CD14-positive monocyte (primary cell): ENCODE measurements at regions not wholly inside any gene's neighbourhood (a gene's known extent, or its start where the extent isn't known, plus 50 kb on each side); places are given as distances from the start of the nearest gene placed in this dataset.

ENCODE experiments used
- DNase-seq, 3 donors: peaks; one replicate each; pipeline ENCODE4 v3.0.0-alpha.2; 2011 to 2022
- H2AFZ ChIP-seq: 2 replicates; pipeline ENCODE4 v1.6.0; 2012; ENCODE audit warnings: mild to moderate bottlenecking, low read depth, low read length, inconsistent platforms; ENCODE audit not compliant: insufficient read depth, poor library complexity, severe bottlenecking
- H3K27ac ChIP-seq, 2 donors: 1 replicate in 1 of 2; 2 replicates in 1 of 2; pipeline ENCODE4 v1.5.1; 2012 to 2013; ENCODE audit warnings: low read length in 2 of 2, control low read depth in 1 of 2, inconsistent platforms in 1 of 2, low read depth in 1 of 2, mild to moderate bottlenecking in 1 of 2
- H3K27me3 ChIP-seq, 2 donors: one replicate each; pipeline versions ENCODE4 v1.6.0 to v1.6.1; 2011 to 2013; ENCODE audit warnings: low read length in 2 of 2; ENCODE audit not compliant: control insufficient read depth in 2 of 2, insufficient read depth in 2 of 2
- H3K36me3 ChIP-seq, 2 donors: replicated peaks in 1 of 2; 1 replicate in 1 of 2; 2 replicates in 1 of 2; pipeline versions ENCODE4 v1.5.1 to v1.6.1; 2012 to 2013; ENCODE audit warnings: low read length in 2 of 2, control low read depth in 1 of 2, inconsistent platforms in 1 of 2, mild to moderate bottlenecking in 1 of 2; ENCODE audit not compliant: insufficient read depth in 2 of 2, control insufficient read depth in 1 of 2
- H3K4me1 ChIP-seq, 2 donors: 1 replicate in 1 of 2; 2 replicates in 1 of 2; pipeline versions ENCODE4 v1.5.1 to v1.6.1; 2012 to 2013; ENCODE audit warnings: low read length in 2 of 2, control low read depth in 1 of 2, inconsistent platforms in 1 of 2, mild to moderate bottlenecking in 1 of 2, moderate library complexity in 1 of 2; ENCODE audit not compliant: insufficient read depth in 2 of 2, control insufficient read depth in 1 of 2
- H3K4me2 ChIP-seq: replicated peaks from 2 replicates; pipeline ENCODE3; 2012; ENCODE audit warnings: low read length, moderate library complexity, mild to moderate bottlenecking; ENCODE audit not compliant: poor library complexity, severe bottlenecking; ENCODE audit errors: extremely low read depth
- H3K4me3 ChIP-seq, 3 experiments: fragments of 200-600 bp in 1 of 3; sonication (generic) in 1 of 3; replicated peaks in 1 of 3; 1 replicate in 2 of 3; 2 replicates in 1 of 3; pipeline ENCODE4 v1.5.1; 2011 to 2013; ENCODE audit warnings: low read length in 3 of 3, mild to moderate bottlenecking in 3 of 3, control low read depth in 2 of 3, low read depth in 2 of 3, inconsistent platforms in 1 of 3, moderate library complexity in 1 of 3
- H3K79me2 ChIP-seq: 2 replicates; pipeline ENCODE4 v1.6.0; 2012; ENCODE audit warnings: mild to moderate bottlenecking, control low read depth, inconsistent platforms, low read length, moderate library complexity; ENCODE audit not compliant: insufficient read depth
- H3K9ac ChIP-seq: 2 replicates; pipeline ENCODE4 v1.6.0; 2017; ENCODE audit warnings: low read length, mild to moderate bottlenecking; ENCODE audit not compliant: insufficient read depth, poor library complexity, severe bottlenecking
- H3K9me3 ChIP-seq, 2 donors: replicated peaks in 1 of 2; 1 replicate in 1 of 2; 2 replicates in 1 of 2; pipeline versions ENCODE4 v1.5.1 to v1.6.1; 2012 to 2013; ENCODE audit warnings: low read length in 2 of 2, control low read depth in 1 of 2; ENCODE audit not compliant: control insufficient read depth in 1 of 2, insufficient read depth in 1 of 2
- H4K20me1 ChIP-seq: 2 replicates; pipeline ENCODE4 v1.6.0; 2012; ENCODE audit warnings: mild to moderate bottlenecking, low read length, control low read depth, moderate library complexity; ENCODE audit not compliant: insufficient read depth
- H3K27ac Mint-ChIP-seq, 7 donors: one replicate each; pipeline ENCODE4 v1.8.0; 2020; ENCODE audit warnings: mild to moderate bottlenecking in 7 of 7, mixed read lengths in 7 of 7, moderate library complexity in 6 of 7, inconsistent platforms in 2 of 7
- H3K27me3 Mint-ChIP-seq, 3 donors: one replicate each; pipeline ENCODE4 v1.8.0; 2021 to 2022; ENCODE audit warnings: low read depth in 3 of 3, mild to moderate bottlenecking in 3 of 3, mixed read lengths in 3 of 3, moderate library complexity in 3 of 3, inconsistent platforms in 1 of 3
- H3K36me3 Mint-ChIP-seq, 2 donors: one replicate each; pipeline ENCODE4 v1.8.0; 2020; ENCODE audit warnings: mixed read lengths in 2 of 2, inconsistent platforms in 1 of 2, mild to moderate bottlenecking in 1 of 2
- H3K4me1 Mint-ChIP-seq: one replicate; pipeline ENCODE4 v1.8.0; 2020; ENCODE audit warnings: mild to moderate bottlenecking, mixed read lengths
- H3K4me3 Mint-ChIP-seq, 2 donors: one replicate each; pipeline ENCODE4 v1.8.0; 2020; ENCODE audit warnings: mild to moderate bottlenecking in 2 of 2, mixed read lengths in 2 of 2, moderate library complexity in 1 of 2
- H3K9me3 Mint-ChIP-seq, 7 donors: one replicate each; pipeline ENCODE4 v1.8.0; 2020 to 2022; ENCODE audit warnings: mixed read lengths in 7 of 7, mild to moderate bottlenecking in 6 of 7, moderate library complexity in 6 of 7, inconsistent platforms in 2 of 7
- CTCF ChIP-seq: fragments of 200-600 bp; IDR thresholded peaks from one replicate; pipeline ENCODE4 v1.8.0; 2022; ENCODE audit warnings: antibody characterized with exemption, mild to moderate bottlenecking
- WGBS: methylation state at CpG from one replicate; pipeline ENCODE4 v1.1.5; 2013; ENCODE audit warnings: missing lambda C conversion rate; ENCODE audit not compliant: insufficient coverage; 5-methylcytosine and 5-hydroxymethylcytosine counted together
- intact Hi-C, 2 donors: fragments of 100-400 bp; cut with micrococcal nuclease; formaldehyde crosslinking; loops; one replicate each; pipeline versions ENCODE4 v1.15.0 to v1.15.1; 2023

- Histone ChIP-seq H3K79me2 (no peaks in the 10 kb centered on the region), H2AFZ (no peak overlapping the region), H3K27me3 (no peaks in the 10 kb centered on the region), H3K9me3 (peaks cover 0 to 6% of the 10 kb centered on the region in 2 donors), H3K4me2 (no peak overlapping the region), H4K20me1 (no peaks in the 10 kb centered on the region), H3K4me3 (no peak overlapping the region), H3K36me3 (no peaks in the 10 kb centered on the region), H3K27ac (no peak overlapping the region), H3K4me1 (no peaks in the 10 kb centered on the region), H3K9ac (no peak overlapping the region)
- no peaks in the 10 kb centered on the region for H3K4me1 Mint-ChIP-seq
- no peak for TF ChIP-seq CTCF
- H3K36me3 Mint-ChIP-seq: no peaks in the 10 kb centered on the region
- intact Hi-C loops: no loop called here
- H3K4me3 Mint-ChIP-seq: no peak overlapping the region
- H3K27ac Mint-ChIP-seq: no peak overlapping the region
- no peak for DNase-seq
- peaks cover 0 to 4% (median 0%) of the 10 kb centered on the region in 7 donors for H3K9me3 Mint-ChIP-seq
- H3K27me3 Mint-ChIP-seq: no peaks in the 10 kb centered on the region
- 100% methylated on average over 1 of the region's 1 CpG for WGBS
Observed at GRCh38 chr4:94015956-94016355, 187.4 kb downstream of the ATOH1 start.

- Mint-ChIP-seq H3K4me3 (no peak overlapping the region), H3K27me3 (no peaks in the 10 kb centered on the region), H3K27ac (no peak overlapping the region), H3K36me3 (no peaks in the 10 kb centered on the region), H3K9me3 (peaks cover 0 to 3% (median 0%) of the 10 kb centered on the region in 7 donors), H3K4me1 (no peaks in the 10 kb centered on the region)
- Histone ChIP-seq H4K20me1 (no peaks in the 10 kb centered on the region), H3K9me3 (no peaks in the 10 kb centered on the region), H3K27me3 (no peaks in the 10 kb centered on the region), H3K4me2 (no peak overlapping the region), H2AFZ (no peak overlapping the region), H3K4me1 (no peaks in the 10 kb centered on the region), H3K27ac (no peak overlapping the region), H3K36me3 (no peaks in the 10 kb centered on the region), H3K4me3 (no peak overlapping the region), H3K79me2 (no peaks in the 10 kb centered on the region), H3K9ac (no peak overlapping the region)
- no peak for DNase-seq
- WGBS: 83% methylated on average over 1 of the region's 2 CpGs
- intact Hi-C loops: no loop called here
- no peak for TF ChIP-seq CTCF
Observed at GRCh38 chr4:94032754-94033153, 174.9 kb upstream of the SMARCAD1 start.
